ENCODE measurements at regions not wholly inside any gene's neighbourhood (a gene's known extent, or its start where the extent isn't known, plus 50 kb on each side); places are given as distances from the start of the nearest gene placed in this dataset.

GRCh38 chr19:31139871-31140505, 209.2 kb downstream of the TSHZ3 start:
- TF ChIP-seq CTCF (IDR thresholded peaks at IDR 0.05) (no peak), POLR2A (IDR thresholded peaks at IDR 0.05) (no peak)

All from body of pancreas (tissue), 4 donors.